SK-N-MC (cell line): ENCODE measurements at regions not wholly inside any gene's neighbourhood (a gene's known extent, or its start where the extent isn't known, plus 50 kb on each side); places are given as distances from the start of the nearest gene placed in this dataset.

Source experiments
- EZH2 ChIP-seq: fragments of 200-600 bp; sonication (generic); IDR thresholded peaks from one replicate; pipeline ENCODE4 v1.6.1; 2017; ENCODE audit warnings: antibody characterized with exemption
- FOXP2 ChIP-seq: optimal IDR thresholded peaks from 2 replicates; pipeline ENCODE3; 2011; ENCODE audit warnings: mild to moderate bottlenecking, moderate library complexity; ENCODE audit not compliant: insufficient read depth; ENCODE audit errors: extremely low read length, control extremely low read depth
- POLR2AphosphoS5 ChIP-seq: IDR thresholded peaks from 2 replicates; pipeline ENCODE4 v1.6.1; 2012; ENCODE audit warnings: mild to moderate bottlenecking, low read depth, low read length, borderline replicate concordance

DNA sequence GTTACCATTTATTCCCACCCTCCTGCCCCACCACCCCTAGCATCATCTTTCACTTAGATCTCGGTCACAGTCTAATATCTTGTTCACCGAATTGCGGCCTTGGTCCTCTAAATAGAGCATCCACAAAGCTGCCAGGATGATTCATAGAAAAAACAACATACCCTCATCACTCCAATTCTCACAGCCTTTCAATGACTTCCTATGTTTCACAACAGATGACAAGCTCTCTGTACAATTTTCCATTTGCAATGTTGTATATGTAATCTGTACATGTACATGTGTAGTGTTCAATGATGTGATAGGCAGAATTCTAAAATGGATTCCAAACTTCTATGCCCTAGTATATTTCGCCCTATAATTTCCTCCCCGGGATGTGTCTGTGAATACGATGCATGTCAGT lies 675.6 kb upstream of the CELF4 start:
- no peak for TF ChIP-seq POLR2AphosphoS5
- no peak for TF ChIP-seq EZH2
- TF ChIP-seq FOXP2, result no peak
